HepG2 (cell line): ENCODE measurements at regions not wholly inside any gene's neighbourhood (a gene's known extent, or its start where the extent isn't known, plus 50 kb on each side); places are given as distances from the start of the nearest gene placed in this dataset.

Source experiments
- ATAC-seq: fragments of 200-7000 bp; cut with Tn5 transposase; 3 replicates; pipeline ENCODE4 v1.9.1; 2020; ENCODE audit warnings: mild to moderate bottlenecking, moderate library complexity
- BruUV-seq: library from RNA; stranded (reverse); fragments of 400-500 nt; replicated peaks from 2 replicates; lab custom pipeline; 2021; lab: Mats Ljungman, UMichigan
- CTCF ChIA-PET: fragments of 300-600 bp; formaldehyde crosslinking; extraction: SDS; loops from one replicate; lab custom pipeline; 2021; ENCODE audit warnings: low total read pairs, inconsistent platforms, low intra/inter-chr PET ratio; lab: Yijun Ruan, JAX
- POLR2A ChIA-PET: fragments of 350-600 bp; sonication (Branson Sonifier 250); formaldehyde crosslinking; loops from one replicate; lab custom pipeline; 2020; ENCODE audit warnings: antibody characterized with exemption, inconsistent platforms; lab: Yijun Ruan, JAX
- DNase-seq: peaks from one replicate; pipeline ENCODE4 v3.0.0-alpha.2; 2015; ENCODE audit warnings: low spot score
- FAIRE-seq: peaks from 3 replicates; lab custom pipeline; 2011; peaks lifted over from hg19 to GRCh38; lab: Jason Lieb, UNC
- H2AFZ ChIP-seq: one replicate; pipeline ENCODE4 v1.6.1; 2011; ENCODE audit warnings: low read length, inconsistent platforms
- H3K27ac ChIP-seq: fragments of 300-600 bp; 3 replicates; pipeline ENCODE4 v1.8.0; 2011; ENCODE audit warnings: mixed run types, mild to moderate bottlenecking, mixed read lengths, low read length, inconsistent platforms; ENCODE audit not compliant: insufficient read depth; ENCODE audit errors: extremely low read length
- H3K27me3 ChIP-seq, 2 experiments: fragments of 200-600 bp in 1 of 2; 2 replicates in 1 of 2; 3 replicates in 1 of 2; pipeline versions ENCODE4 v1.6.0 to v1.8.0; 2011; ENCODE audit warnings: low read length in 2 of 2, mild to moderate bottlenecking in 2 of 2, moderate library complexity in 2 of 2, inconsistent platforms in 1 of 2; ENCODE audit not compliant: insufficient read depth in 2 of 2, control insufficient read depth in 1 of 2
- H3K36me3 ChIP-seq, 2 experiments: fragments of 200-600 bp in 1 of 2; replicated peaks in 1 of 2; 2 replicates in 1 of 2; 3 replicates in 1 of 2; pipeline versions ENCODE4 v1.5.1 to v1.8.0; 2011; ENCODE audit warnings: low read length in 2 of 2, inconsistent platforms in 1 of 2; ENCODE audit not compliant: insufficient read depth in 2 of 2, control insufficient read depth in 1 of 2
- H3K4me1 ChIP-seq: 2 replicates; pipeline ENCODE4 v1.5.1; 2012; ENCODE audit warnings: low read length, inconsistent platforms; ENCODE audit not compliant: insufficient read depth
- H3K4me2 ChIP-seq: 2 replicates; pipeline ENCODE4 v1.6.0; 2011; ENCODE audit warnings: low read depth, low read length, inconsistent platforms
- H3K4me3 ChIP-seq, 3 experiments: fragments of 200-600 bp in 1 of 3; sonication (generic), shearing (Covaris generic) in 1 of 3; replicated peaks in 1 of 3; 2 replicates each; pipeline ENCODE4 v1.5.1; 2011 to 2016; ENCODE audit warnings: low read length in 3 of 3, inconsistent platforms in 2 of 3, low read depth in 2 of 3, mild to moderate bottlenecking in 2 of 3, control low read depth in 1 of 3, mixed read lengths in 1 of 3; ENCODE audit not compliant: insufficient read depth in 1 of 3
- H3K79me2 ChIP-seq: one replicate; pipeline ENCODE4 v1.6.1; 2011; ENCODE audit warnings: low read length, inconsistent platforms; ENCODE audit not compliant: insufficient read depth
- H3K9ac ChIP-seq: 2 replicates; pipeline ENCODE4 v1.6.0; 2011; ENCODE audit warnings: mild to moderate bottlenecking, low read depth, low read length, inconsistent platforms; ENCODE audit not compliant: insufficient read depth
- H3K9me3 ChIP-seq: 2 replicates; pipeline ENCODE4 v1.5.1; 2012; ENCODE audit warnings: mild to moderate bottlenecking, low read length
- H4K20me1 ChIP-seq: 2 replicates; pipeline ENCODE4 v1.6.0; 2011; ENCODE audit warnings: inconsistent platforms, mild to moderate bottlenecking, low read length, moderate library complexity; ENCODE audit not compliant: insufficient read depth
- ETV5 ChIP-seq: IDR thresholded peaks from 2 replicates; pipeline ENCODE4 v1.6.1; 2018; ENCODE audit warnings: missing biosample characterization, missing genetic modification reagents, inconsistent platforms, borderline replicate concordance
- NFIB ChIP-seq: sonication (generic); formaldehyde crosslinking; IDR thresholded peaks from 2 replicates; pipeline ENCODE4 v1.9.0; 2021; ENCODE audit warnings: missing genetic modification reagents, mild to moderate bottlenecking, borderline replicate concordance
- RAD21 ChIP-seq: fragments of 450-650 bp; formaldehyde crosslinking; IDR thresholded peaks from 2 replicates; pipeline ENCODE4 v1.5.0; 2020; ENCODE audit warnings: mild to moderate bottlenecking
- SMC3 ChIP-seq: IDR thresholded peaks from 2 replicates; pipeline ENCODE4 v1.6.1; 2011; ENCODE audit warnings: low read length, improper control_type of control experiment
- STAG1 ChIP-seq: sonication (generic); formaldehyde crosslinking; IDR thresholded peaks from 2 replicates; pipeline ENCODE4 v1.4.0; 2020; ENCODE audit warnings: missing genetic modification reagents
- ZBTB38 ChIP-seq: sonication (generic); formaldehyde crosslinking; IDR thresholded peaks from 2 replicates; pipeline ENCODE4 v1.5.1; 2020; ENCODE audit warnings: mild to moderate bottlenecking, missing genetic modification reagents
- WGBS: methylation state at CpG from one replicate; pipeline ENCODE4 v1.1.6; 2017; ENCODE audit warnings: low lambda C conversion rate; 5-methylcytosine and 5-hydroxymethylcytosine counted together
- in situ Hi-C: cut with HindIII; loops from 2 replicates; pipeline ENCODE4 v1.10.0; 2017; ENCODE audit warnings: low pct_unique_long_range_greater_than_20kb; ENCODE audit not compliant: extremely low pct_ligation_motif_present
- intact Hi-C: fragments of 100-400 bp; cut with micrococcal nuclease; formaldehyde crosslinking; loops from one replicate; pipeline ENCODE4 v1.10.0; 2022; ENCODE audit not compliant: unreplicated experiment
- TF ChIP-seq, protein P1 (sequence below): sonication (generic); formaldehyde crosslinking; IDR thresholded peaks from 2 replicates; pipeline ENCODE4 v1.4.0; 2020; ENCODE audit warnings: low read depth, mild to moderate bottlenecking, missing genetic modification reagents
- TF ChIP-seq, protein P2 (sequence below): sonication (generic); formaldehyde crosslinking; IDR thresholded peaks from 2 replicates; pipeline ENCODE4 v1.5.0; 2020; ENCODE audit warnings: mild to moderate bottlenecking, missing genetic modification reagents, moderate library complexity

DNA sequence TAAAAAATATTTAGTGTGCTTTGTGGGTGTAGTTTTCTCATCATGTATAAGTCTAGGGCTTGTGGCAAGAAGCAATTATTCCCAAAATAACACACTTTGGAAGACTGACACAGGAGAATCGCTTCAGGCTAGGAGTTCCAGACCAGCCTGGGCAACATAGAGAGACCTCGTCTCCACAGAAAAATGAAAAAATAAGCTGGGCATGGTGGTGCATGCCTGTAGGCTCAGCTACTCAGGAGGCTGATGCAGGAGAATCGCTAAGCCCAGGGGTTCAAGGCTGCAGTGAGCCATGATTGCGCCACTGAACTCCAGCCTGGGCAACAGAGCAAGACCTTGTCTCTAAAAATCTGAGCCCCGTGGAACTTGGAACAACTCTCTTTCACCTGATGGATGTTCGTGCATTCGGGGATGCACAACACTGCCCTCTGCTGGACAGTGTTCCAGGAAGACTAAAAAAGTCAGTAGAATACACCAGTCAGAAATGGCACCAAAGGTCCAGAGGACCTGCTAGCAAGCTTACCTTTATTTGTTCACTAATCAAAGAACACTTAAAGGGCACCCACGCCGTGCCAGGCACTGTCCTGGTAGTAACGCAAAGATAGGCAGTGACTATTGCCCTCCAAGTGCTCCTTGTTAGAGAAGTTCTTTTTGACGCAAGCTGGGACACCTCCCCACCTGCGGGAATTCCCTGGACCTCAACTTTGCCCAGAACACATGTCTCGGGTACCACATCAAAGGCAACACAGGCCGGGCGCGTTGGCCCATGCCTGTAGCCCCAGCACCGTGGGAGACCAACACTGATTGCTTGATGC lies 81.9 kb upstream of the CALN1 start:
- ChIA-PET CTCF (interaction anchor here (0.8 to 1.3 kb wide), 2 partner anchors 310 to 742 kb away, joined by 3 to 4 read pairs; no protein-coding TSS in a partner anchor), POLR2A (no interaction called here)
- Histone ChIP-seq H4K20me1 (no peaks in the 10 kb centered on the region), H3K36me3 (no peaks in the 10 kb centered on the region), H3K4me3 (no peak overlapping the region), H3K9ac (no peak overlapping the region), H3K27me3 (peaks cover 0 to 4% of the 10 kb centered on the region in 2 experiments; a peak in 1 of 5 replicates), H3K27ac (no peak overlapping the region), H2AFZ (no peak overlapping the region), H3K9me3 (no peaks in the 10 kb centered on the region), H3K4me1 (no peaks in the 10 kb centered on the region), H3K79me2 (no peaks in the 10 kb centered on the region), H3K4me2 (no peak overlapping the region)
- TF ChIP-seq RAD21 (CRISPR knock-in tag) (0 out of 2 replicates have a peak, but pooled peaks have one; percentile 33), ETV5 (CRISPR knock-in tag) (0 out of 2 replicates have a peak, but pooled peaks have one; percentile 11), ZBTB38 (CRISPR knock-in tag) (no peak), SMC3 (peak; percentile 75), STAG1 (CRISPR knock-in tag) (peak; percentile 69), NFIB (CRISPR knock-in tag) (no peak)
- TF ChIP-seq, protein P1, sequence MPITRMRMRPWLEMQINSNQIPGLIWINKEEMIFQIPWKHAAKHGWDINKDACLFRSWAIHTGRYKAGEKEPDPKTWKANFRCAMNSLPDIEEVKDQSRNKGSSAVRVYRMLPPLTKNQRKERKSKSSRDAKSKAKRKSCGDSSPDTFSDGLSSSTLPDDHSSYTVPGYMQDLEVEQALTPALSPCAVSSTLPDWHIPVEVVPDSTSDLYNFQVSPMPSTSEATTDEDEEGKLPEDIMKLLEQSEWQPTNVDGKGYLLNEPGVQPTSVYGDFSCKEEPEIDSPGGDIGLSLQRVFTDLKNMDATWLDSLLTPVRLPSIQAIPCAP (CRISPR knock-in tag) = no peak
- TF ChIP-seq, protein P2, sequence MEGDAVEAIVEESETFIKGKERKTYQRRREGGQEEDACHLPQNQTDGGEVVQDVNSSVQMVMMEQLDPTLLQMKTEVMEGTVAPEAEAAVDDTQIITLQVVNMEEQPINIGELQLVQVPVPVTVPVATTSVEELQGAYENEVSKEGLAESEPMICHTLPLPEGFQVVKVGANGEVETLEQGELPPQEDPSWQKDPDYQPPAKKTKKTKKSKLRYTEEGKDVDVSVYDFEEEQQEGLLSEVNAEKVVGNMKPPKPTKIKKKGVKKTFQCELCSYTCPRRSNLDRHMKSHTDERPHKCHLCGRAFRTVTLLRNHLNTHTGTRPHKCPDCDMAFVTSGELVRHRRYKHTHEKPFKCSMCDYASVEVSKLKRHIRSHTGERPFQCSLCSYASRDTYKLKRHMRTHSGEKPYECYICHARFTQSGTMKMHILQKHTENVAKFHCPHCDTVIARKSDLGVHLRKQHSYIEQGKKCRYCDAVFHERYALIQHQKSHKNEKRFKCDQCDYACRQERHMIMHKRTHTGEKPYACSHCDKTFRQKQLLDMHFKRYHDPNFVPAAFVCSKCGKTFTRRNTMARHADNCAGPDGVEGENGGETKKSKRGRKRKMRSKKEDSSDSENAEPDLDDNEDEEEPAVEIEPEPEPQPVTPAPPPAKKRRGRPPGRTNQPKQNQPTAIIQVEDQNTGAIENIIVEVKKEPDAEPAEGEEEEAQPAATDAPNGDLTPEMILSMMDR (CRISPR knock-in tag) = peak; percentile 80
- intact Hi-C loops (loop anchor here (2.0 to 5.0 kb wide), 3 partner anchors 312 to 741 kb away; no protein-coding TSS in a partner anchor), in situ Hi-C loops (no loop called here)
- BruUV-seq = no TSS peak
- DNase-seq = peak; percentile 35
- ATAC-seq = peak; percentile 75
- peak; percentile 12 for FAIRE-seq
- 11% methylated on average over 15 of the region's 17 CpGs for WGBS
